ENCODE measurements at regions not wholly inside any gene's neighbourhood (a gene's known extent, or its start where the extent isn't known, plus 50 kb on each side); places are given as distances from the start of the nearest gene placed in this dataset.

GRCh38 chr3:70556056-70556455 is 243.6 kb upstream of the MDFIC2 start:
- Histone ChIP-seq H3K79me2 (ENCODE audit: control insufficient read depth, low read length) (no peaks in the 10 kb centered on the region), H3K27me3 (ENCODE audit: control insufficient read depth, low read length) (0 out of 2 replicates have a peak, but pooled peaks cover 4% of the 10 kb centered on the region), H3K36me3 (ENCODE audit: control insufficient read depth, low read length) (no peaks in the 10 kb centered on the region), H3K27ac (ENCODE audit: low read depth, low read length) (no peak overlapping the region), H3K4me3 (ENCODE audit: low read length) (no peak overlapping the region), H4K20me1 (ENCODE audit: control insufficient read depth, insufficient read depth, low read depth, low read length) (no peaks in the 10 kb centered on the region), H3K9me3 (ENCODE audit: control insufficient read depth, insufficient read depth, low read length) (no peaks in the 10 kb centered on the region), H3K9me2 (replicated peaks; ENCODE audit: control insufficient read depth, low read length) (no peaks in the 10 kb centered on the region), H3K4me1 (ENCODE audit: control insufficient read depth, low read length) (no peaks in the 10 kb centered on the region), H3F3A (ENCODE audit: control insufficient read depth, insufficient read depth) (no peaks in the 10 kb centered on the region), H3K4me2 (ENCODE audit: low read length) (no peak overlapping the region)
- TF ChIP-seq, protein P1, sequence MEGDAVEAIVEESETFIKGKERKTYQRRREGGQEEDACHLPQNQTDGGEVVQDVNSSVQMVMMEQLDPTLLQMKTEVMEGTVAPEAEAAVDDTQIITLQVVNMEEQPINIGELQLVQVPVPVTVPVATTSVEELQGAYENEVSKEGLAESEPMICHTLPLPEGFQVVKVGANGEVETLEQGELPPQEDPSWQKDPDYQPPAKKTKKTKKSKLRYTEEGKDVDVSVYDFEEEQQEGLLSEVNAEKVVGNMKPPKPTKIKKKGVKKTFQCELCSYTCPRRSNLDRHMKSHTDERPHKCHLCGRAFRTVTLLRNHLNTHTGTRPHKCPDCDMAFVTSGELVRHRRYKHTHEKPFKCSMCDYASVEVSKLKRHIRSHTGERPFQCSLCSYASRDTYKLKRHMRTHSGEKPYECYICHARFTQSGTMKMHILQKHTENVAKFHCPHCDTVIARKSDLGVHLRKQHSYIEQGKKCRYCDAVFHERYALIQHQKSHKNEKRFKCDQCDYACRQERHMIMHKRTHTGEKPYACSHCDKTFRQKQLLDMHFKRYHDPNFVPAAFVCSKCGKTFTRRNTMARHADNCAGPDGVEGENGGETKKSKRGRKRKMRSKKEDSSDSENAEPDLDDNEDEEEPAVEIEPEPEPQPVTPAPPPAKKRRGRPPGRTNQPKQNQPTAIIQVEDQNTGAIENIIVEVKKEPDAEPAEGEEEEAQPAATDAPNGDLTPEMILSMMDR (IDR thresholded peaks at IDR 0.05; ENCODE audit: low read depth, low read length, poor library complexity, severe bottlenecking) = no peak
- no peak for TF ChIP-seq EZH2phosphoT487 (IDR thresholded peaks at IDR 0.05; ENCODE audit: borderline replicate concordance, low read length)

DNA sequence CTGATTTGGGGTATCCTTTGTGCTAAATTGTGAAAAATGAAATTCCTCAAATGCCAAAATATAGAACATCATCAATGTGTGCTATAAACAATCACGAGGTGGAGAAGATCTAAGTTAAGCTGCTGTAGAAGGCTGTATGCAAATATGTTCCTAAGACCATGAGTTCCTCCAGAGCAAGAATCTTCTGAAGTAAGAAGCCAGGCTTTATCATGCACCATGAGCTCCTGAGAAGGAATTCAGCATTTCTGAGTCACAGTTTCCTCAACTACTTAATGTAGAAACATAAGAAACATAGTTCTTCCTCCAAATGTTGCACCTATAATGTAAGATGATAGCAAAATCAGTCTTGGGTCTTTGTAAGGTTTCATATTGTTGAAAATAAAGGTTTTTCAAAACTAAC is 241.7 kb upstream of the MDFIC2 start:
- Histone ChIP-seq H3K9me2 (replicated peaks; ENCODE audit: control insufficient read depth, low read length) (no peaks in the 10 kb centered on the region), H3F3A (ENCODE audit: control insufficient read depth, insufficient read depth) (no peaks in the 10 kb centered on the region), H3K27ac (ENCODE audit: low read depth, low read length) (no peak overlapping the region), H3K79me2 (ENCODE audit: control insufficient read depth, low read length) (no peaks in the 10 kb centered on the region), H3K4me1 (ENCODE audit: control insufficient read depth, low read length) (no peaks in the 10 kb centered on the region), H3K9me3 (ENCODE audit: control insufficient read depth, insufficient read depth, low read length) (no peaks in the 10 kb centered on the region), H3K27me3 (ENCODE audit: control insufficient read depth, low read length) (0 out of 2 replicates have a peak, but pooled peaks cover 4% of the 10 kb centered on the region), H4K20me1 (ENCODE audit: control insufficient read depth, insufficient read depth, low read depth, low read length) (no peaks in the 10 kb centered on the region), H3K4me3 (ENCODE audit: low read length) (no peak overlapping the region), H3K4me2 (ENCODE audit: low read length) (no peak overlapping the region), H3K36me3 (ENCODE audit: control insufficient read depth, low read length) (no peaks in the 10 kb centered on the region)
- no peak for TF ChIP-seq EZH2phosphoT487 (IDR thresholded peaks at IDR 0.05; ENCODE audit: borderline replicate concordance, low read length)
- TF ChIP-seq, protein P1 (IDR thresholded peaks at IDR 0.05; ENCODE audit: low read depth, low read length, poor library complexity, severe bottlenecking) = no peak

DNA sequence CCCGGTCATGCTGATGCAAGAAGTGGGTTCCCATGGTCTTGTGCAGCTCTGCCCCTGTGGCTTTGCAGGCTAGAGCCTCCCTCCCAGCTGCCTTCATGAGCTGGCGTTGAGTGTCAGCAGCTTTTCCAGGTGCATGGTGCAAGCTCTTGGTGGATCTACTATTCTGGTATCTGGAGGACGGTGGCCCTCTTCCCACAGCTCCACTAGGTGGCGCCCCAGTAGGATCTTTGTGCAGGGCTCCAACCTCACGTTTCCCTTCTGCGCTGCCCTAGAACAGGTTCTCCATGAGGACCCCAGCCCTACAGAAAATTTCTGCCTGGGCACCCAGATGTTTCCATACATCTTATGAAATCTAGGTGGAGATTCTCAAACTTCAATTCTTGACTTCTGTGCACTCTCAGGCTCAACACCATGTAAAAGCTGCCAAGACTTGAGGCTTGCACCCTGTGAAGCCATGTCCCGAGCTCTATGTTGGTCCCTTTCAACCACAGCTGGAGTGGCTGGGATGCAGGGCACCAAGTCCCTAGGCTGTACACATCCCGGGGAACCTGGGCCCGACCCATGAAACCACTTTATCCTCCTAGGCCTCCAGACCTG is 238.4 kb upstream of the MDFIC2 start:
- Histone ChIP-seq H3K79me2 (ENCODE audit: control insufficient read depth, low read length) (no peaks in the 10 kb centered on the region), H3K36me3 (ENCODE audit: control insufficient read depth, low read length) (no peaks in the 10 kb centered on the region), H3K9me2 (replicated peaks; ENCODE audit: control insufficient read depth, low read length) (no peaks in the 10 kb centered on the region), H3K4me3 (ENCODE audit: low read length) (no peak overlapping the region), H4K20me1 (ENCODE audit: control insufficient read depth, insufficient read depth, low read depth, low read length) (no peaks in the 10 kb centered on the region), H3K9me3 (ENCODE audit: control insufficient read depth, insufficient read depth, low read length) (no peaks in the 10 kb centered on the region), H3K27ac (ENCODE audit: low read depth, low read length) (no peak overlapping the region), H3K4me1 (ENCODE audit: control insufficient read depth, low read length) (no peaks in the 10 kb centered on the region), H3K27me3 (ENCODE audit: control insufficient read depth, low read length) (peaks cover 5% of the 10 kb centered on the region), H3F3A (ENCODE audit: control insufficient read depth, insufficient read depth) (no peaks in the 10 kb centered on the region), H3K4me2 (ENCODE audit: low read length) (no peak overlapping the region)
- TF ChIP-seq, protein P1 (IDR thresholded peaks at IDR 0.05; ENCODE audit: low read depth, low read length, poor library complexity, severe bottlenecking) = peak; percentile 74
- TF ChIP-seq EZH2phosphoT487 (IDR thresholded peaks at IDR 0.05; ENCODE audit: borderline replicate concordance, low read length) = no peak

All from DOHH2 (cell line).